Ascending aorta (tissue), 2 donors: ENCODE measurements at regions not wholly inside any gene's neighbourhood (a gene's known extent, or its start where the extent isn't known, plus 50 kb on each side); places are given as distances from the start of the nearest gene placed in this dataset.

Experiments
- DNase-seq, 2 donors: peaks; one replicate each; pipeline ENCODE4 v3.0.0-alpha.2; 2019; ENCODE audit warnings: low spot score in 2 of 2
- H3K27ac ChIP-seq, 2 donors: fragments of 200-600 bp; sonication (generic); one replicate each; pipeline ENCODE4 v1.5.1; 2016 to 2017; ENCODE audit warnings: mild to moderate bottlenecking in 1 of 2
- H3K27me3 ChIP-seq: fragments of 200-600 bp; sonication (generic); one replicate; pipeline ENCODE4 v1.5.1; 2017
- H3K36me3 ChIP-seq, 2 donors: fragments of 200-600 bp; sonication (generic); one replicate each; pipeline ENCODE4 v1.5.1; 2016
- H3K4me1 ChIP-seq, 2 donors: fragments of 200-600 bp; sonication (generic); one replicate each; pipeline ENCODE4 v1.5.1; 2016 to 2017; ENCODE audit warnings: mild to moderate bottlenecking in 1 of 2
- H3K4me3 ChIP-seq, 2 donors: fragments of 200-600 bp; sonication (generic); one replicate each; pipeline ENCODE4 v1.5.1; 2016 to 2017; ENCODE audit warnings: mild to moderate bottlenecking in 1 of 2
- H3K9me3 ChIP-seq, 2 donors: fragments of 200-600 bp; sonication (generic); one replicate each; pipeline ENCODE4 v1.5.1; 2016
- CTCF ChIP-seq, 3 experiments: fragments of 200-600 bp in 2 of 3; fragments of 450-650 bp in 1 of 3; sonication (generic) in 2 of 3; IDR thresholded peaks; one replicate each; pipeline ENCODE4 v1.5.1; 2016 to 2019; ENCODE audit warnings: antibody characterized with exemption in 3 of 3, mild to moderate bottlenecking in 1 of 3, moderate library complexity in 1 of 3
- intact Hi-C: fragments of 100-400 bp; cut with DNase I; formaldehyde crosslinking; loops from one replicate; pipeline ENCODE4 v1.15.1; 2023

DNA sequence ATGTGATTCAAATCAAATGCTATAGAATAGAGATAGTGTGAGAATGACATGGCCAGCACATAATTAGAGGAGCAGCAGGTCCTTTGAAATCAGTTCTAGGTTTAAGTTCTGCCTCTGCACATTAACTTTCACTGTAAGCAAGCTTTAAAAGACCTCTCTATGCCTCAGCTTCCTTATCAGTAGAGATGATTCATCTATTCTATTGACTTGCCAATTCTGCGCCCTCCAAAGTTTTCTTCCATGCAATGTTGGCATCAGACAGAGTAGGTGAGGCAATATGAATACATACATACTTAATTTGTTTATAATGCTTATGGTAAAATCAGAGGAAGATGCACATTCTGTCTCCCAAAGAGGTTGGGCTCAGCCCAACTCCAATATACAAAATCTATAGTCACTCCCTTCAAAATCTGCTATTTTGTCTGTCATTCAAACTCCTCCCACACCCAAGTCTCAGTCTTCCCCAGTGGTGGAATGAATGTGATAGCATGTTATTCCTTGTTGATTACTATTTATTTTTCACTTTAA lies 525.5 kb downstream of the RFC3 start:
- no peak for DNase-seq
- Histone ChIP-seq H3K27me3 (no peaks in the 10 kb centered on the region), H3K4me1 (no peaks in the 10 kb centered on the region), H3K9me3 (no peaks in the 10 kb centered on the region), H3K27ac (no peak overlapping the region), H3K36me3 (no peaks in the 10 kb centered on the region), H3K4me3 (no peak overlapping the region)
- TF ChIP-seq CTCF (IDR thresholded peaks at IDR 0.05): no peak
- intact Hi-C loops: no loop called here

DNA sequence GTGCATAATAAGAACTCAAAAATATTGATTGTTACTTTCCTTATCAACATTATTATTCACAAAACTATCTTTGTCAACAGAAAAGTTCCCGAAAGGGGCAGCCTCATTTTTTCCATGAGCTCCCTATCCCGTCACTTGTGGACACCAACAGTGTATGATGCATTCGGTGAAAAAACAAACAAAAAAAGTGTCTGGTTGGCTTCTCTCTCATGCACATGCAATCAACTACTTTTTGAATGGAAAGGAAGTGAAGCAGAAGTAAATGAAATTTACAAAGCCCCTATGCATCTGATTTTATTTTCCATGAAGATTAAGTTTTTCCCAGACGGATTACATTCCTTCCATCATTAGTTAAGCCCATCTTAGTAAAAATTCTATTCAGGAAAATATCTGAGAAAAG lies 526.9 kb downstream of the RFC3 start:
- H3K27ac ChIP-seq: no peak overlapping the region
- no peak for DNase-seq
- no peaks in the 10 kb centered on the region for H3K27me3 ChIP-seq
- no peaks in the 10 kb centered on the region for H3K9me3 ChIP-seq
- H3K4me1 ChIP-seq: no peaks in the 10 kb centered on the region
- H3K36me3 ChIP-seq: no peaks in the 10 kb centered on the region
- intact Hi-C loops: no loop called here
- no peak for TF ChIP-seq CTCF (IDR thresholded peaks at IDR 0.05)
- H3K4me3 ChIP-seq: no peak overlapping the region

- H3K27me3 ChIP-seq: no peaks in the 10 kb centered on the region
- H3K36me3 ChIP-seq: no peaks in the 10 kb centered on the region
- no peak overlapping the region for H3K27ac ChIP-seq
- intact Hi-C loops: no loop called here
- H3K4me3 ChIP-seq: no peak overlapping the region
- H3K9me3 ChIP-seq: no peaks in the 10 kb centered on the region
- no peaks in the 10 kb centered on the region for H3K4me1 ChIP-seq
- no peak for DNase-seq
- no peak for TF ChIP-seq CTCF (IDR thresholded peaks at IDR 0.05)
Observed at GRCh38 chr13:34345258-34345965, 527.5 kb downstream of the RFC3 start.

DNA sequence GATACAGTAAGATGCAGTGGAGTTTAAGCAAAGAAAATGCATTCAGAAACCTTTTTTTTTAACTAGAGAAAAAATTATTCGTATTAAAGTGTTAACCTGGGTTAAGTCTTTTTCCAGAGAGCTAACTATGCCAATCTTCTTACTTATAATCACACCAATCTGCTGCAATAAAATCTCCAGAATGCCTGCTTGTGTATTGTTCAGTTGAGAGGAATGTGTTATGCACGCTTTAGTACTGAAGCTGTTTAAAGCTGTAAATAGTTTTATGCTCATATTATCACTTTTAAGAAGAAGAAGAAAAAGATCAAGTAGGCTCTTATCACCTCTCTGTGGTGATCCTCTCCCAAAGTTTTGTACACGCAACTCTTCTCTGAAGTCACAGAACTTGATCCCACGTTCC lies 528.7 kb downstream of the RFC3 start:
- Histone ChIP-seq H3K27ac (no peak overlapping the region), H3K36me3 (no peaks in the 10 kb centered on the region), H3K4me1 (no peaks in the 10 kb centered on the region), H3K9me3 (no peaks in the 10 kb centered on the region), H3K4me3 (no peak overlapping the region), H3K27me3 (no peaks in the 10 kb centered on the region)
- DNase-seq: no peak
- TF ChIP-seq CTCF (IDR thresholded peaks at IDR 0.05): no peak
- intact Hi-C loops: no loop called here

GRCh38 chr13:34347784-34348573 lies 530.0 kb downstream of the RFC3 start:
- no peak overlapping the region for H3K27ac ChIP-seq
- no peaks in the 10 kb centered on the region for H3K27me3 ChIP-seq
- TF ChIP-seq CTCF (IDR thresholded peaks at IDR 0.05): no peak
- H3K4me3 ChIP-seq: no peak overlapping the region
- no peaks in the 10 kb centered on the region for H3K4me1 ChIP-seq
- H3K9me3 ChIP-seq: no peaks in the 10 kb centered on the region
- intact Hi-C loops: no loop called here
- no peaks in the 10 kb centered on the region for H3K36me3 ChIP-seq
- DNase-seq: no peak
